NCI-H524 (cell line): ENCODE measurements at regions not wholly inside any gene's neighbourhood (a gene's known extent, or its start where the extent isn't known, plus 50 kb on each side); places are given as distances from the start of the nearest gene placed in this dataset.
A peak's percentile ranks its signal among the peaks of the same experiment; 100 is the strongest.

Experiments
- DNase-seq, 2 experiments: peaks; one replicate each; lab custom pipeline; 2025; lab: John Stamatoyannopoulos, UW

DNA sequence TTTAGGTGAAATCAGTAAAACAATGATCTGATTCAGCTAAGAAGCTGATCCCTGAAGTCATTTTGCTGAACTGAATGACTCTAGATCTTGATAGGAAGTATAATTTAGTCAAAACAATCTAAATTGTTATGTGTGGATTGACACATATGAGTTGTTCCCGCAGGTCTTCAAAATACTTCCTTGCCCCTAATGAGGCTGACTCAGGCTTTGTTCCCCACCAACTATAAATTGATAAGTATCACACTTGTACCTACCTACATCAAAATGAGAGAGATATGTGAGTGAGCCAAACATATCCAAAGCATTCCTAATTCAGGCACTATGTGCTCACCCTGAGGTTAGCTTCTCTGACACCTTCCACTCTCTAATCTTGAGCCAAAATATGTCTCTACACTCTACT, 507.1 kb downstream of the PLPP3 start:
- no peak for DNase-seq

DNA sequence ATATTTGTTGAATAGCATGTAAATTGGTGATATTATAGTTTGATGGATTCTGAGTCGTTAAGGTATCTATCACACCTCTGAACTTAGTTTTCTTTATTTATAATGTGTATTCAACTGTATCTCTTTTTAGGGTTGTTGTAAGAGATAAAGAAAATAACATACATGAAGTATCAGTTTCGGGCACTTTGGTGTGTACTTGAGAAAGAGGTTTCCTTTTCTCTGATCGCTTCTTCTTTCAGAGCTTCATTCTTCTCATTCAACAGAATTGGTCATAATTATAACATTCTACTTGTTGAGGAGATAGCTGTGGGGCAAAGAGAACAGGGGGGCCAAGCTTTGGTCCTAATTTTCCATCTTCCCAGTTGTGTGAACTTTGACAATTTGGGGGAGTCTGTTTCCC, 508.0 kb downstream of the PLPP3 start:
- no peak for DNase-seq

DNA sequence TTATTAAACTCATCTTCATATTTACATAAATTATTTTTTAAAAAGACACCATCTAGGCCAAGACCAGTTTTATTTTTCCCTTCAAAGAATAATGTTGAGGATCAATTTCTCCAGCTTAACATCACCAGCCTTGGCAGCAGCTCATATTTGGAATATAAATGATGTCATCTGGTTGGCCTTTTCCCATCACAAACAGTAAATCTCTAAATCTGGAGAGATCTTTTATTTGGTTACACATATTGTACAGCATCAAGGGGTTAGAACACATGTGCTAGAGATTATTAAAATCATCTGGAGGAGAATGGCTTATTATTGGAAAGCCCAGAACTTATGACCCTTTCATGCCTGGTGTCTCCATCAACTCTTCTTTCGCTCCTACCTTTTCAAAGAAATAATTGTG, 508.8 kb downstream of the PLPP3 start:
- DNase-seq, result no peak

DNA sequence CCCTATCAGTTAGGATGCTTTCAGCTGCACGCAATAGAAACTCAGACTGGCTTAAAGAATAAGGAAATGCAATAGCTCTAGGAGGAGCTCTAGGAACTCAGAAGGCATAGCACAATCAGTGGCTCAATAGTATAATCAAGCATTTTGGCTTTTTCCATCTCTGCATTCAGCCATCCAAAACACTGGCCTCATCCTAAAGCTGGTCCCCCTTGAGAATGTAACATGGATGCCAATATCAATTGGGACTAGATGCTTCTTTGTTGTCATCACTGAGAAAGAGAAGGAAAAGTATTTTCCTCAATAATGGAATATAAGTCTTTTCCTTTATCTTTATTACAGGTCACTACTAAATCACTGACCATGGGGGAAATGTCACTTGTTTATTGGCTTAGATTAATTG, 509.5 kb downstream of the PLPP3 start:
- DNase-seq, result peak in 1 of 2 experiments; percentile 2

DNA sequence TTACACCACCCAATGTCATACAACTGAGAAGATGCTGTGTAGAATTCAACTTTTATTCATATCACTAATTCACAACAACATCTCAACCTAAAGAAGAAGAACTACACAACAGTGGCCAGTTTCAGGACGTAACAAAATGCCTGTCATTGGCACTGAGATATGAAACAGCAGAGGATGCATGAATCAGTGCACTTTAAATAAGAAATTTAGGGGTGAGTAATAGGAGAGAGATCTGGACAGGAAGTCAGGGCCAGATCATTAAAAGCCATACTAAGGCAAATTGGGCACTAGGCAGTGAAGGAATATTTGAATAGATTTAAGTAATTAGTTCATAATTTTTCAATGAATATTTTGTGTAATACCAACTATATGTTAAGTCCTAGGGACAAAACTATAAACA, 510.5 kb downstream of the PLPP3 start:
- DNase-seq, result no peak

DNA sequence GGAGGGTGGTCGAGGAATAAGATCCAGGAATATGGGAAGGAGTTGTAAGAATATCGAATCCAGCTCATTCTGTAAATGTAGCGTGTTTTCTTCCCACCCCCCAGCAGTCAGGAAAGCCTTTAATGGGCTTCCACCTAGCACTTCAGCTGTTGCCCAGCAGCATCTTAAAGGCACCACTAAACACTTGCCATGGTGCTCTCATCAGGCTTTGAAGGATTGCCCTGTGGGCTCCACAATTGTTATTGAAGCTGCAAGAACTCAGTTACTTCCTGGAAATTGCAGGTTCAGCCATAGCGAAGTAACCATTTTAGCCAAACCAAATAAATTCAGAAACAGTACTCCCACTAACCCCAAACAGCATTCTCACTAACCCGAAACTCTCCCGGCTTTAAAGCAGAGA, 511.2 kb downstream of the PLPP3 start:
- DNase-seq, result no peak

DNA sequence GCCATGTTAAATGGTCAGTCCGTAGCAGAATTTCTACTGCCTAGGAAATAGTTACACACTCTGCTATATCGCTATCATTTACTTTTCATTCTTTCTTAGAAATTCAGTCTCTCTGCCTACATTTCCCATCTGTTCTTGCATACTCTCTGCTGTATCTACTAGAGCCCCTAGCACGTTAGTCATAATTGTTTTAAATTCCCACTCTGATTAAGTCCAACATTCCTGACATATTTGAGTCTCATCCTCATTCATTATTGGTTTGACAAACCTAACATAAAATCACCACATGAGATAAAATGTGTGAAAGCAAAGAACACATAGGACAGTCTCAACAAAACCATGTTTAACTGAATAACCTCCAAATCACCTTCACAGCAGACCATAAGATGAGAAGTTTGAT, 513.6 kb downstream of the PLPP3 start:
- no peak for DNase-seq

DNA sequence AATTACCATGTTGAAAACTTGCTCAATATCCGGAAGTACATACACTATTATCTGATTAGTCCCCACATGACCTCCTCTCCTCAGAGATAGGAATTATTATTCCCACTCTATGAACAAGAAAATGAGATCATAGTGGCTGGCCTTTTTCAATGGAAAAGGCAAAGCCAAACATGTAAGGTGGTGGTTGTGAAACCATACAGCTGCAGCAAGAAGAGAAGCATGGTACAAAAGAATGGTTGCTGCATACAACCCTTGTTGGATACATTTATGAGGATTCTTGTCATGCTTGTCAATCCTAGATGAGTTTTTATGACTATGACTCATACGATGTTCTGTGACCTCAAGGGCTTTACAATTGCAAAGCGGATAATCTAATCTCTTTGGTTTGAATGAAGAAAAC, 514.7 kb downstream of the PLPP3 start:
- no peak for DNase-seq

DNA sequence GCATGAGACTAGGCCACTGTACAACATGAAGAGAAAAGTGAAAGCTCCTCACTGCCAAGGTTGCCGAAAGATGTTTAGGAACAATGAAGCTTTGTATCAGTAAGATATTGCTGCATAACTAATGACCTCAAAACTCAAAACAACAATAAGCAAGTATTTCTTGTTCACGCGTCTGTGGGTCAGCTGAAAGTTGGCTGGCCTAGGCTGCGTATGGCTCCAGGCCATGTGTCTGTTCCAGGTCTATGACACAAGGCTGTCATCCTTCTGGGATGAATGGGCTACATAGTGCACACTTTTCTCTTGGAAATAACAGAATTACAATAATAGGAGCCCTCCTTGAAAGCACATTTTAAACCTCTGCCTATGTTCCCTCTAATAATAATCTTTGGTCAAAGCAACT, 515.9 kb downstream of the PLPP3 start:
- no peak for DNase-seq

DNA sequence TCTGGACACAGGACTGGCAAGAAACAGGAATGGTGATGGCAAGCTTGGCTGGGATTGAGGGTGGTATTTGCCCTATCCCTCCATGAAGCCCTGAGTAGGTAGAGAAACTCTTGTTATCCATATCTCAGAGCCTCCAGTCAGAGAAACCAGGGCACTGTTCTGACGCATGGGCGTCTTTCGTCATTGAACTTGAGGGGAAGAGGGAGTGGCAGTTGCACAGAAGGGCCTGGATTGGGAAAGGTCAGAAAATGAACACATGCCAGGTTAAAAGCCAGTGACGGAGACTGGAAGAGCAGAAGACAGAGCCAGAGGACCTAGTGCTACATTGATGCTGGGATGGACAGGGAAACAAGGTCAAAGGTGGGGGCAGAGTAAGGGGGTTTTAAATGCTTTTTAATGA, 516.7 kb downstream of the PLPP3 start:
- no peak for DNase-seq

DNA sequence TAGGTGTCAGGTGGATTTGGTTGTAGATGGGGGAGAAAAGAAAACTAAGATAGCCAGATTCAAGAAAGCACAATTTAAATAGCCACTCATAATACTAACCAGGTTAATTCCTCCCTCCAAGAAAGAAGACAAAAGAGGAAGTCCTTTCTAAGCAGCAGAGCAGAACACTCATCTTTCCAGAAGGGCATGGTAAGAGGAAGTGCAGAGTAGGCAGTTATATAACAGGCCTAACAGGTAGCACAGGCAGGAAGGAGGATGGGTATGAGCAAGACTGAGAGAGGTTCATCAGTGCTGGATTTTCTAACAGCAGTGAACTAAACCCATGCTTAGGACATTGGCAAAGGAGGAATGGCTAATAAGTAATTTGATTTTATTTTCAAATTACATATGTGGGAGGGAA, 517.5 kb downstream of the PLPP3 start:
- DNase-seq, result no peak

DNA sequence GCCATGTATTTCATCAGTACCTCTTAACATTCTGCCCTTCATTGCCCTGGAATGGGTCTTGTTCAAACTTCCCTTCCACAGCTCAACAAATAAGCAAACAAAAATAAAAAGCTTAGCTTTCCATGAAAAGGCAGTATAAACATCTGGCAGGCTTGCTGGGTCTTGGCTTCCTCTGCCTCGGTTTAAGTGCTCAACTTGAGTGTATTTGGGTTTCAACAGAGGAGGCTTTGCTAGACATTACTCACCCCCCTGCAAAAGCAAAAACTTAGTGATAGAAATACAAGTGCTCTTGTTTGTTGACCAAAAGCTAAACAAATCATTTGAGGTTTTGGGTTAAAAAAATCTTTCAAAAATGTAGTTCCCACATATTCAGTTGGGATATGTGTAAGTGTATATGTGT, 518.5 kb downstream of the PLPP3 start:
- DNase-seq, result no peak

DNA sequence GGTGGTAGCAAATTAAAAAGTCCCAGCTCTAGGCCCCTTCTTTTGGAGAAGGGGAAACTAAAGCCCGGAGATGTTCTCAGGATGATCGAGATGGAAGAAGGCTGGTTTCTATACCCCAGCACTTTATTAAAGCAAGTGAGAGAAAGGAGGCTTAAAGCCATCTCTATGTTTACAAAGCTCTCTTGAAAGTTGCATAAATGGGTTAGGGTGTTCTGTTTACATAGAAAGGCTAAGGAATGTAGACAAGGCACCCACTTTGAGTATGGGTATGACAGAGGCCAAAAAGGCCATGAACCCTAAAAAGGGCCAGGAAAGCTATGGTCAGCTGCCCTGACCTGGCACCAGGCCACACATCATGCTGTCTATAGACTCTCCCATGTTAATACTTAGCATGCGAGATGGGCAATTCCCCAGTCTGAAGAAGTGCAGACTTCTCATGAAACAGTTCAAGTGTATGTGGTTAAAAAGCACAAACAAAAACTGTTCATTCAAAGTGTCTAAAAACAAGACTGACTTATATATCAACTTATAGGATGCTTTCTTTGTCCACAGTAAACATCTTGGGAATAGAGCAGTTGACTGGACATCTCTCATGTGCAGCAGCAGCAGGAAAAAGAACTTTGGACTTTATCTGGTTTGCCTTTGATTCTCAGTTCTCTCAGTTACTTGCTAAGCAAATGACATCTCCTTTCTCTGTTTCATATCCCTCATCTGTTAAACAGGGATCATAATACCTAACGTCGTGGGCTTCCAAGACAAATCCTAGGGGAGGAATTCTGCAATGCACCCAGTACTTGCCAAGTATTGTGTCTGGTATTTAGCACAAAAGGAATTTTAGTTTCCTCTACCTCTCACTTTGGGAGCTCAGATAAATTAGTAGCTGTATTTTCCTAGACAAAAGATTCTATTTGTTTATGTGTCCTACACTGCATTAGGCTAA, 521.6 kb downstream of the PLPP3 start:
- DNase-seq, result no peak

DNA sequence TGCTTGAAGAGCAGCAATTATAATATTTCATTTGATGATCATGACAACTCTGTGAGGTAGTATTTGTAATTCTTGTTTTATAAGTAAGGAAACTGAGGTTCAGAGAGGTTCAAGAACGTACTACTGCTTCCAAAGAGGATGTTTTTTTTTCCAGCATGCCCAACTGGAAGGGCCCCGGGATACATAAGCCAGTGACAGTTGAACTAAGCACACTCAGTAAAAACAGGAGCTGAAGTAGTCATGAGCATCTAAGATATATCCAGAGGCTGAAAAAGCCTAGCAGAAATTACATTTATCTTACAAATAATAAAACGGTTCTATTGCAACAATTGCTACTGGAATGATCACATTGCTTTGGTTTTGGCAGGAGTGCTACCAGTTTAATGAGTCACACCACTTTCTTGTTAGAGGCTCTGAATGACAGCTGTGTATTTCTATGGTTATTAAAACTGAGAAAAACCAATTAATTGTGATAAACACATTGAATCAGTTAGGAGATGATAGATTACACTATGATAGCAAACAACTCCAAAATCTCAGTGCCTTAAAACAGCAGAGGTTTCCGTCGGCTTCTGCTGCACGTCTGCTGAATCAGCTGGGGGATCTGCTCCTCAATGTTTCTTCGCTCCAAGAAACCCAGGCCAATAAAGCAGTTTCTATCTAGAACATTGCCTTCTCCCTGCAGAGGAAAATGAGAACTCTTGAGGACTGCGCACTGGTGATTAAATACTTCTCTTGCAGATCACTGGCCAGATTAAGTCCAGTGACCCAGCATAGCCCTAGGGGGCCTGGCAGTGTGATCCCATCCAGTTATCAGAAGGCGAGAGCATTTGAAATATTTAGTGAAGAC, 522.7 kb downstream of the PLPP3 start:
- no peak for DNase-seq

DNA sequence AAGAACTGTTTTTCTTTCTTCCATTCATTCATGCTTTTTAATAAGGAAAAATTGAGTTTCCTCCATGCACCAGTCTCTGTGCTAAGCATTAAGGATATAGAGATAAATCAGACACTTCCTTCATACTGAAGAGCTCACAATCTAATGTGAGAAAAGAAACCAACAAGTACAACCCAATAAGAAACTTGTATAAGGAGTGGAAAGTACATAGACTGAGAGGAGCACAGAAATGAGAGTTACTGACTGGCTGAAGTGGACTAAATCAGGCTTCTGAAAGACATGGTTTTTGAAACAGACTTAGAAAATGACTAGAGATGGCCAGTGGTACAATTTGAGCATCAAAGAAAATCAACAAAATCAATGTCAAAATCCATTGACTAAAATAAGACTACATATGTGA, 524.4 kb downstream of the PLPP3 start:
- DNase-seq, result no peak

DNA sequence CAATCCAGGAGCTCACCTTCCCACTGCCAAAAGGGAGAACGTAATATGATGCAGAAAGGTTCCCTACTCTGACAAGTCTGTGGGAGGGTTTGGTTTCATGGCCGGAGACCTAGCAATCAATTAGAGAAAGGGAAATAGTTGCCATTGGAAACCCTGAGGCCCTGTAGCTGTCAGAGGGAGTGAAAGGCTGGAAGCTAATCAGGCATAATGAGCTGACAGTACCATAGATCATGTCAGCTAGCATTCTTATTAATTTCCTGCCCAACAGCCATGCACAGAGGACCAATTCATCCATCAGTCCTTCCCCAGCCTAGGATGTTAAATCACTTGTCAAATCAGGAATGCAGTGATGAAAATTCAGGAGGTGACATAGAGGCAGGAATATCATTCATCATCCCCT, 527.3 kb downstream of the PLPP3 start:
- DNase-seq, result no peak

DNA sequence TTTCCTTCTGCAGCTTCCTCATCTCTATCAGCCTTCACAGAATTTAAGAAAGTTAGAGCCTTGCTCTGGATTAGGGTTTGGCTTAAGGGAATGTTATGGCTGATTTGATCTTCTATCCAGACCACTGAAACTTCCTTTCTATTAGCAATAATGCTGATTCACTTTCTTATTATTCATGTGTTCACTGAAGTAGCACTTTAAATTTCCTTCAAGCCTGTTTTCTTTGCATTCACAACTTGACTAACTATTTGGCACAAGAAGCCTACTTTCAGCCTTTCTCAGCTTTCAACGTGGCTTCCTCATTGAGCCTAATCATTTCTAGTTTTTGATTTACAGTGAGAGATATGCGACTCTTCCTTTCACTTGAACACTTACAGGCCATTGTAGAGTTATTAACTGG, 528.5 kb downstream of the PLPP3 start:
- no peak for DNase-seq

DNA sequence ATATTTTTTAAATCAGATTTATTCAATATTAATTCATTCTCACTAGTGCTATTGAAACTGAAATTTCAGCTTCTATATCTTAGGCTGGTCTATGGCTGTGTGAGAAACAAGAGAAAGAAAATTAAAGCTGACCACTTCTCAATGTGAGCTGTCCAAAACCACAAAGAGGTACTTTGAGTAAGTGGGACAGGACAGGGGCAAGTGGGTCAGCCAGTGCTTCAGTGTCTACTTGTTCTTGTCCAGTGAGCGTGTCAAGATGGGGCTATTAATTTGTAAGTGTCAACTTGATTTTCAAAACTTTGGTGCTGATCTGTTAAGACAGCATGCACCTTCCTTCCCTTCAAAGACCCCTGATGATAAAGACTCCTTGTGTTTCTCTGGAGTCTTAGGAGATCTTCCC, 533.9 kb downstream of the PLPP3 start:
- DNase-seq, result no peak

DNA sequence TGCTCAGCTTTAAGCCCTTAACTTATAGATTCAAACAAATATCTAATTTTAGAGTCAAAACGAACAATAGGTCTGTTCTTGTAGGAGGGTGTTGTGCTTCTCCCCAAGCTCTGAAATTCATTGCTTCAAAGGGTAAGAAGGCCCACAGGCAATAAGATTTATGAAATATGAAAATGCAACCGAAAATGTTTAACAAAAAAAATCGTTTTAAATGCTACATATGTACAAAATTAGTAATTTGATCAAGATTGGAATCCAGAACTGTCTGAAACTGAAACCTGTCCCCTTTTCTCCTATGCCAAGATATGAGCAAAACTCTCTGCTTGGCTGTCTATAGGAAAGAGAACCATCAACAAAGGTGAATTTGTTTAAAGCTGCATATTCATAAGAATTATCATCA, 534.3 kb downstream of the PLPP3 start:
- no peak for DNase-seq

DNA sequence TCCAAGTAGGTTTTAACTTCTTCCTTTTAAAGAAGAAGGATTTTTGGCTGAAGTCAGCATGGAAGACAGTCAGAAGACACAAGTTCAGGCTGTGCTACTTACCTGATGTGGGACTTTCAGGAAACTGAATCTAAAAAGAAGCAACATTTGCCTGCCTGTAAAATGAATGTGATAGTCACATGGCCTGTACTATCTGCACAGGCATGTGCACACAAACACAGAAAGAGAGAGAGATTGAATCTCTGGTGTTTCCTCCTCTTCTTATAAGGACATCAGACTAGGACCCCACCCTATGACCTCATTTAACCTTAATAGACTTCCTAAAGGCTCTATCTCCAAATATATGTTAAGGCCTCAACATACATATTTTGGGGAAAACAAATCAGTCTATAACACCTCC, 542.9 kb downstream of the PLPP3 start:
- DNase-seq, result no peak

DNA sequence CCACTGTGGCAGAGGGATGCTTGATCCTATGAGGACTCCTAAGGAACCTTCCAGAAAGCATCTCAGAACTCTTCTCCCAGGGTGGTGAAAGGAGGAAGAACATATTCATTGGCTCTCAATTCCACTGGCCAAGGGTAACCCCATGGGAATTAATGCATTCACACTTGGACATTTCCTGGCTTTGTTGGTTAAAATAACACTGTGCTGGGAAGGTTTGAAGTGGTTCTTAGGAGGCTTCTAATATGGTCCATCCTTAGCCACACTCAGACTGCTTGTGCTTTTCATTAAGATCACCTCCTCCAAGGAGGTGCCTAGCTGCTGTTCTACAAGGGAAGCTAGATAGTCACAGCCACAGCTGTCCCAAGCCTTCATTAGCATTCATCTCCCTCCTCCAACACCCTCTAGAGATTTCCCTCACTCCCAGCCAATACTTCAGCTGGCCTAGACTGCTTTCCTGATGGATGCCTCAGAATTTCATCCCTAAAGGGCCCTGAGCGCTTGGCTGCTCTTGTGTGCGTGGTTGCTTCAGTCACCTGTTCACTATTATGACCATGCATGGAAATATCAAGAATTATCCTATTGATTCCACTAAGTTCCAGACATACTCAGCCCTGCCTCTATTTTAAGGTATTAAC, 544.4 kb downstream of the PLPP3 start:
- no peak for DNase-seq

DNA sequence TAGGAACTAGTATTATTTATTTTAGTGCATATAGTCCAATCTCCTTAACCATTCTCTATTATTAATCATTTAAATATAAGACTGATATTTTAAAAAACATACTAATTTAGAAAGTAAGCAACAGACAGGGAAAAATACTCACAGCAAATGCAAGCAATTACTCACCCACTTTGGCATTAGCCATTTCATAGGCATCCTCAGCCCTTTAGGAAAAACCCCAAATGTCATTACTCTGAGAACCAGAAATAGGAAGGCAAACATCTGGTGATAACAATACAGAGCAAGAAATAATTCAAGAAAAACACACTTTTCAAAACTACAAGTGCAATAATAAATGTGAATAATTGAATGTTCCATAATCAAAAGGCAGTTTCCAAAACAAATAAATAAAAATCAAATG, 545.1 kb downstream of the PLPP3 start:
- no peak for DNase-seq
